BJ (cell line): ENCODE measurements at regions not wholly inside any gene's neighbourhood (a gene's known extent, or its start where the extent isn't known, plus 50 kb on each side); places are given as distances from the start of the nearest gene placed in this dataset.

Experiments used
- CTCF ChIA-PET: fragments of 350-600 bp; formaldehyde crosslinking; extraction: SDS; loops from one replicate; lab custom pipeline; 2021; ENCODE audit warnings: antibody characterized with exemption, inconsistent platforms; lab: Yijun Ruan, JAX
- POLR2A ChIA-PET: fragments of 300-600 bp; sonication (Branson Sonifier 250); formaldehyde crosslinking; extraction: SDS; loops from one replicate; lab custom pipeline; 2021; ENCODE audit warnings: antibody characterized with exemption; lab: Charles Lee
- DNase-seq: peaks from one replicate; pipeline ENCODE4 v3.0.0-alpha.2; 2011; ENCODE audit warnings: low read depth
- H3K27me3 ChIP-seq: 2 replicates; pipeline ENCODE4 v1.6.0; 2011; ENCODE audit warnings: low read length; ENCODE audit not compliant: control insufficient read depth, insufficient read depth
- H3K36me3 ChIP-seq: 2 replicates; pipeline ENCODE4 v1.5.1; 2011; ENCODE audit warnings: low read length; ENCODE audit not compliant: control insufficient read depth, insufficient read depth
- H3K4me3 ChIP-seq: 2 replicates; pipeline ENCODE4 v1.5.1; 2011; ENCODE audit warnings: low read depth, mild to moderate bottlenecking, control low read depth, low read length
- TF ChIP-seq, protein P1 (sequence below): IDR thresholded peaks from 2 replicates; pipeline ENCODE4 v1.5.1; 2011; ENCODE audit warnings: low read depth, mild to moderate bottlenecking, control low read depth, inconsistent platforms, low read length, moderate library complexity; ENCODE audit not compliant: insufficient read depth

DNA sequence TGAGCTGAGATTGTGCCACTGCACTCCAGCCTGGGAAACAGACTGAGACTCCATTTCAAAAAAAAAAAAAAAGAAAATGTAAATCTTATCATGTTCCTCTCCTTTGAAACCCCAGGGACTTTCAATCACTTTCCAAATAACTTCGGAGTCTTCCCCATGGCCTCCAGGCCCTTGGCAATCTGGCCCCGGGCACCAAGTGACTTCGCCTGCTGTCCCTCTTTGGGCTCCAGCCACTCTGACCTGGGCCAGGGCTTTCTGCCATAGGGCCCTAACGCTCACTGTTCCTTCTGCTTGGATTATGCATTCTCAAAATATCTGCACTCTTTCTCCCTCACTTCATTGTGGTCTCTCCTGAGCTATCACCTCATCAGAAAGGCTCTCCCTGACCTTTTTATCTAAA, 260.9 kb downstream of the KLF13 start:
- no peak overlapping the region for H3K4me3 ChIP-seq
- TF ChIP-seq, protein P1, sequence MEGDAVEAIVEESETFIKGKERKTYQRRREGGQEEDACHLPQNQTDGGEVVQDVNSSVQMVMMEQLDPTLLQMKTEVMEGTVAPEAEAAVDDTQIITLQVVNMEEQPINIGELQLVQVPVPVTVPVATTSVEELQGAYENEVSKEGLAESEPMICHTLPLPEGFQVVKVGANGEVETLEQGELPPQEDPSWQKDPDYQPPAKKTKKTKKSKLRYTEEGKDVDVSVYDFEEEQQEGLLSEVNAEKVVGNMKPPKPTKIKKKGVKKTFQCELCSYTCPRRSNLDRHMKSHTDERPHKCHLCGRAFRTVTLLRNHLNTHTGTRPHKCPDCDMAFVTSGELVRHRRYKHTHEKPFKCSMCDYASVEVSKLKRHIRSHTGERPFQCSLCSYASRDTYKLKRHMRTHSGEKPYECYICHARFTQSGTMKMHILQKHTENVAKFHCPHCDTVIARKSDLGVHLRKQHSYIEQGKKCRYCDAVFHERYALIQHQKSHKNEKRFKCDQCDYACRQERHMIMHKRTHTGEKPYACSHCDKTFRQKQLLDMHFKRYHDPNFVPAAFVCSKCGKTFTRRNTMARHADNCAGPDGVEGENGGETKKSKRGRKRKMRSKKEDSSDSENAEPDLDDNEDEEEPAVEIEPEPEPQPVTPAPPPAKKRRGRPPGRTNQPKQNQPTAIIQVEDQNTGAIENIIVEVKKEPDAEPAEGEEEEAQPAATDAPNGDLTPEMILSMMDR: no peak
- ChIA-PET CTCF (no interaction called here), POLR2A (interaction anchor here (0.7 kb wide), 1 partner anchor 18 kb away, joined by 4 read pairs; no protein-coding TSS in a partner anchor)
- DNase-seq: no peak
- H3K36me3 ChIP-seq: no peaks in the 10 kb centered on the region
- no peaks in the 10 kb centered on the region for H3K27me3 ChIP-seq

DNA sequence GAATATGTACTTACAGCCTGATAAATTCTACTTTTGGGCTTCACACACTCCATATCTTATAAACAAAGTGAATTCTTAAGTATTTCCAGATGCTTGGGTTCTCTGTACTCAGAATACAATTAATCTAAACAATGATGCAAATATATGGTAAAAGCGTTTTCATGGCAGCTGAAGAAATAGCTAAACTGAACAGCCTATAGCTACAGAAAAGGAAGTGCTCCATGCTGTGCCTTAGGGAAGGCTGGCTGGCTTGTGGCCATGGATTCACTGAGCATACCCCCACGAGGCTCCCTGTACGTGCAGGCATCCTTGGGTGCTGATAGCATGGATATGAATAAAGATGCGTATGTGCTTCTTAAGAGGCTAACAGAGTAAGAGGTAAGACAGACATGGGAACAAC, 264.0 kb downstream of the KLF13 start:
- H3K27me3 ChIP-seq: no peaks in the 10 kb centered on the region
- CTCF ChIA-PET: no interaction called here
- no peak for DNase-seq
- POLR2A ChIA-PET: no interaction called here
- H3K36me3 ChIP-seq: no peaks in the 10 kb centered on the region
- H3K4me3 ChIP-seq: no peak overlapping the region
- TF ChIP-seq, protein P1: no peak

DNA sequence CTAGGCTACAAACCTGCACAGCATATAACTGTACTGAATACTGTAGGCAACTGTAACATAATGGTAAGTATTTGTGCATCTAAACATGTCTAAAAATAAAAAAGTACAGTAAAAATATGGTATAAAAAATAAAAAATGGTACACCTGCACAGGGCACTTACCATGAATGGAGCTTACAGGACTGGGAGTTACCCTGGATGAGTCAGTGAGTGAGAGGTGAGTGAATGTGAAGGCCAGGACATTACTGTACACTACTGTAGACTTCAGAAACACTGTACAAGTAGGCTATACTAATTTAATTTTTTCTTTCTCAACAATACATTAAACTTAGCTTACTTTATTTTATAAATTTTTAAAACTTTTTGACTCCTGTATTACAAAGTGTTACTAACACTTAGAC, 265.3 kb downstream of the KLF13 start:
- ChIA-PET POLR2A (no interaction called here), CTCF (interaction anchor here (0.7 kb wide), 2 partner anchors 14 to 20 kb away, joined by 3 to 4 read pairs; no protein-coding TSS in a partner anchor)
- Histone ChIP-seq H3K36me3 (no peaks in the 10 kb centered on the region), H3K4me3 (no peak overlapping the region), H3K27me3 (no peaks in the 10 kb centered on the region)
- DNase-seq: no peak
- TF ChIP-seq, protein P1: no peak

DNA sequence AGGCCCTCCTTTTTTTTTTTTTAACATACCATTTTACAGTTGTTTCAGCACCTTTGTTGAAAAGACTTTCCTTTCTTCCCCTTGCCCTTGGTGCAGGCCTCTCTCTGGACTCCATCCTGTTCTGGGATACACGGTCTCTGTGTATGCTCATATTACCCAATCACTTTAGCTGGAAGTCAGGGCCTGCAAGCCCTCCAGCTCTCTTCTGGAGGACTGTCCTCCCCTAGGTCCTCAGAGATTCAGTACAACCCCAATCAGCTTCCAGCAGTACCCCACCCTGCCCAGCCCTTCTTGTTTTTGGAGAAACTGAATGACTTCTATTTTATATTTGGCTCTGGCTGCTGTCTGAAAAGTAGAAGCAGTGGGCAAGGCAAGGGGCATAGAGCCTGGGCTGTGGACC, 270.8 kb downstream of the KLF13 start:
- CTCF ChIA-PET: interaction anchor here (1.4 kb wide), 1 partner anchor 9 kb away, joined by 3 read pairs; no protein-coding TSS in a partner anchor
- Histone ChIP-seq H3K36me3 (no peaks in the 10 kb centered on the region), H3K4me3 (no peak overlapping the region), H3K27me3 (no peaks in the 10 kb centered on the region)
- POLR2A ChIA-PET: no interaction called here
- no peak for DNase-seq
- TF ChIP-seq, protein P1: no peak

DNA sequence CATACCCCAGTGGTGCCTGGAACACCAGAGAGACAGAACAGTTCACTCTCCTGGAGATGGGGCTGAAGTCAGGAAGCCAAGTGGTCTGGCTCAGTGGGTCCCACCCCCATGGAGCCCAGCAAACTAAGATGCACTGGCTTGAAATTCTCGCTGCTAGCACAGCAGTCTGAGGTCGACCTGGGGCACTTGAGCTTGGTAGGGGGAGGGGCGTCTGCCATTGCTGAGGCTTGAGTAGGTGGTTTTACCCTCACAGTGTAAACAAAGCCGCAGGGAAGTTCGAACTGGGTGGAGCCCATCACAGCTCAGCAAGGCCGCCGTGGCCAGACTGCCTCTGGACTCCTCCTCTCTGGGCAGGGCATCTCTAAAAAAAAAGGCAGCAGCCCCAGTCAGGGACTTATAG, 272.0 kb downstream of the KLF13 start:
- ChIA-PET CTCF (no interaction called here), POLR2A (no interaction called here)
- TF ChIP-seq, protein P1: no peak
- no peak overlapping the region for H3K4me3 ChIP-seq
- H3K27me3 ChIP-seq: no peaks in the 10 kb centered on the region
- no peaks in the 10 kb centered on the region for H3K36me3 ChIP-seq
- no peak for DNase-seq
